Stimulated activated CD4-positive, alpha-beta T cell treated with anti-CD3 and anti-CD28 coated beads, Interleukin-12 subunit alpha, Interleukin-12 subunit beta, amount 100 ng/mL, for 24 hours (primary cell): ENCODE measurements at regions not wholly inside any gene's neighbourhood (a gene's known extent, or its start where the extent isn't known, plus 50 kb on each side); places are given as distances from the start of the nearest gene placed in this dataset.

Source experiments
- DNase-seq, 2 experiments: peaks; one replicate each; pipeline ENCODE4 v3.0.0-alpha.2; 2020; ENCODE audit warnings: low read depth in 2 of 2

- DNase-seq, result no peak
Observed at GRCh38 chr1:244952280-244952933, 88.1 kb upstream of the HNRNPU start.

DNA sequence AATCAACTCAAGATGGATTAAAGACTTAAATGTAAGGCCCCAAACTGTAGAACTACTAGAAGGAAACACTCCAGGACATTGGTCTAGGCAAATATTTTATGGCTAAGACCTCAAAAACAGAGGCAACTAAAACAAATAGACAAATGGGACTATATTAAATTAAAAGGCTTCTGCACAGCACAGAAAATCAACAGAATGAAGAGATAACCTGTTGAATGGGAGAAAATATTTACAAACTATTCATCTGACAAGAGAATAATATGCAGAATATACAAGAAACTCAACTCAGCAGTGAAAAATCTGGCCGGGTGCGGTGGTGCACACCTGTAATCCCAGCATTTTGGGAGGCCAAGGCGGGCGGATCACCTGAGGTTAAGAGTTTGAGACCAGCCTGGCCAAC lies 84.1 kb upstream of the HNRNPU start:
- no peak for DNase-seq

DNA sequence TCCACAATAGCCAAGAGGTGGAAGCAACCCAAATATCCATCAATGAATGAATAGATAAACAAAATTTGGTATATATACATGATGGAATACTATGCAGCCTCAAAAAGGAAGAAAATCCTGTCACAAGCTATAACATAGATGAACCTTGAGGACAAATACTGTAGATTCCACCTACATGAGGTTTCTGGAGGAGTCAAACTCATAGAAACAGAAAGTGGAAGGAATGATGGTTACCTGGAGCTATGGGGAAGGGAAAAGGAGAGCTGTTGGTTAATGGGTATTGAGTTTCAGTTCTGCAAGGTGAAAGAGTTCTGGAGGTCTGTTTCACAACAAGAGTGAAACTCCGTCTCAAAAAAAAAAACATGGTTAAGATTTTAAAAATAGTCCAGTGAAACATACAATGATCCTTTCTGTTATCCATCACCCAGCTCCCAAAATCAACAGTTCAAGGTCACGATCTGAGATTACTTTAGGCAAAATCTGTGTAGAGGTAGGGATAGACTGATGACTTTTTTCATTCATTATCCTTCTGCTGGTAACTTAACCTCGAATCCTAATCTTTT lies 80.8 kb upstream of the HNRNPU start:
- DNase-seq, result no peak

GRCh38 chr1:244941121-244941520 lies 76.8 kb upstream of the HNRNPU start:
- DNase-seq, result no peak

GRCh38 chr1:244937099-244937498 lies 72.8 kb upstream of the HNRNPU start:
- DNase-seq, result no peak

DNA sequence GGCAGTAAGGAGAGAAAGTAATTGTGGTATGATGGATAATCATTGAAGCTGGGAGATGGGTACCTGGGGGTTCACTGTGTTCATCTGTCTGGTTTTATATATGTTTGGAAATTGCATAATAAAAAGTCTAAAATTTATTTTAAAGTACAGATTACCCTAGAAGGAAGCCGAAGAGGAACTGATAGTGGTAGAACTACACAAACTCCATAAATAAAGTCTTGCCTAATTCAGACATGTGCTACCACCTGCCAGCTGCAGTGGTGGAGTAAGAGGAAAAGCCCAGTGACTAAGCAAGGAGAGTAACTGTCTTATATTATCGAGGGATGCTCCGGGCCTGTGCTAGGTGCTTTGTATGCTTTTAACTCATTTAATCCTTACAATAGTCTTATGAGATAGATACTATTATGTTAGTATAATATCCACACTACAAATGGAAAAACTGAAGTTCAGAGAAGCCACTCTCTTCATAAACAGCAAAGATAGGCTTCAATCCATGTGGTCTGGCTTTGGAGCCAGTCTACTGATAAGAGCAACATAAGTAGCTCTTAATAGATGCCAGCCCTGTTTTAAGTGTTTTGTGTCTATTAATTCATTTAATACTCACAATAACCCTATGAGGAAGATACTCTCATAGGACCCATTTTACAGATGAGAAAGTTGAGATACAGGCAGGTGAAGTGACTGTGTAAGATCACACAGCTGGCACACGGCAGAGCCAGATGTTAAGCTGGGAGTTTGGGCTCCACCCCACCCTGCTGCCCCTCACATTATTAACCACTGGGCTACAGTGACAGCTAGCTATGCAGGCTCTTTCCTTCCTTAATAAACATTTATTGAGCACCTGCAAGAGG lies 56.8 kb upstream of the HNRNPU start:
- DNase-seq, result no peak

DNA sequence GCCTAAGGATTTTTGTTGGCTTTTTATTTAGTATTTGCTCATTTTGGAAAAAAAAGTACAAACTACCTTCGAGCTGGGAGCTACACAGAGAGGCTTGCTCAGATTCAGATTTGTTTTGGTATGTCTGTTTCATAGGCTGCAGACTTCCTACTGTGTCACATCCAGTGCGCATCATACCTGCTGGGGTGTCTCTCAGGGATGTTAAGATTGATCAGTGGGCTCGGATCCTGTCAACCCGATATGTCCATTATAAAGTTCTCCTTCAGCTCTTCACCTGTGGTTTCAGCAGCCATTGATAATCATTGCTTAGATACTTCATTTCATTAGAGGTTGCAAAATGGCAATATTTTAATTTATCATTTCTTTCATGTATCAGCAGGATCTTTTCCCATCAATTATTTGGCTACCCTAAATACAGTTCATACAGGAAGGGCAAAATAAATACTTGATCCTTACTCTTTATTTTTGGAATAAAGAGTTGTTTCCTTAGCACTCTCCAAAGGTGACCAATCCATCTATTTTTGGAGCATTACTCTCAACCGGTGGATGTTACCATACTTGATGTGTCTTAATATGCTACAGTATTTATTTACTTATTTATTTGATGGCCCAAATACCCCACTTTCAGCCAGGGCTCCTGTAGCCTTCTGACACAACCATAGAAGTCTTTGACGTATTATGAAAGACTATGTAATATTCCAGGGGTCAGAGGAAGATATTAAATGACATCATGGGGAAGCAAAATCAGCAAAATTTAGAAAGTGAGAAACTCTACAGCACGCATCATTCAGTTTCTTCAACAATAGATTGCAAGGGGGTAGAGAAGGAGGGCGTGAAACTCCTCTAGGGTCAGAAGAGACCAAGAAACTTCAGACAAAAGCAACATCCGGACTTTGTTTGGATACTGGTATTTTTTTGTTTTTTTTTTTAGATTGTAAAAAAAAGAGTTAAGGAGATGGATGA lies 55.3 kb upstream of the HNRNPU start:
- no peak for DNase-seq

DNA sequence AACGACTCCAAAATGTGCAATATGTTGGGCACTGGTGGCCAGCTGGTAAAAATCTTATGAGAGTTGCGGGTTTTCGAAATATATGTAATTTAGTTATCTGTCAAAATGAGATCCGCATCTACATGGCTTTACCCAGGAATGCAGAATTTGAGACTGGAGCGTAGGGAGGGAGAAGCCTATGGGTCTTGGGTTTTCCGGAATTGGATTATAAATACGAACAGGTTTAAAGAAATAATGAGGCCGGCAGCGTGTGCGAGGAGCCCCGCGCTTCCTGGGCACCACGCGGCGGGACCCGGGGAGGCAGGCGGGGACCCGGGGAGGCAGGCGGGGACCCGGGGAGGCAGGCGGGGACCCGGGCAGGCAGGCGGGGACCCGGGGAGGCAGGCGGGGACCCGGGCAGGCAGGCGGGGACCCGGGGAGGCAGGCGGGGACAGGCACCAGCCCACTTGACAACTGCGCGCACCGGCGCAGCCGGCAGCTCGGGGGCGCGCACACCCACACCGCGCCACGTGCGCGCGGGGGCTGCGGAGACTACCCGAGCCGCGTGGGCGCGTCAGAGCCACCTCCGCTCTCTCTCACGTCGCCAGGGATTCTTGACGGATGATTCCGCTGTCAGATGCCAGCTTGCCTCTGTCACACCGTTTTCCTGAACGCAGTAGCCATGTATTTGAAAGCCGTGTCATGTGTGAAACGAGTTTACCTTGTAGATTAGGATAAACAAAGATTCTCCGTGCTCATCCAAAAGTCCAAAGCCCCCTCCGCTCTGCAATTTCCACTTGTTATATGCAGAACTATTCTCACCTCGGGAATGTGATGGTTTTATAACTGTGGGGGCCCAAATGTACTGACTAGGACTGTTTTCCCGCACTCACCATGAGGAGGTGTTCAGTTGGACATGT lies 54.3 kb upstream of the HNRNPU start:
- DNase-seq, result peak; percentile 30 to 40

GRCh38 chr1:244917073-244917670 lies 52.8 kb upstream of the HNRNPU start:
- no peak for DNase-seq

DNA sequence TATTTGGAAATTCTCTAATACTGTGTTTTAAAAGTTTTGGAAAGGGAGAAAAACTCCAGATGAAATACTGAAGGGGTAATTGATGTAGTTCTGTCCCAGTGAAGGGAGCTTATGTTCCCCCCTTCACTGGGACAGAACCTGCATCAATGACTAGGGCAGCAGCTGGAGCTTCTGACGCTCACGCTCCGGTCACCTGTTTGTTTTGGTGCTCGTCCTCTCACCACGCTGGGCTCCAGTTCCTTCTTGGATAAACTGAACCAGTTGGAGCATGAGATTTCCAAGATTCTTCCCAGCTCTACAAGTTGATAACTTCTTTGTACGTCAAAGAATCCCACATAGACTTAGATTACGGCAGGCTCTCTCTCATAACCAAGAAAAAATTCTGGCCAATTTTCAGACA lies 51.4 kb upstream of the HNRNPU start:
- no peak for DNase-seq

DNA sequence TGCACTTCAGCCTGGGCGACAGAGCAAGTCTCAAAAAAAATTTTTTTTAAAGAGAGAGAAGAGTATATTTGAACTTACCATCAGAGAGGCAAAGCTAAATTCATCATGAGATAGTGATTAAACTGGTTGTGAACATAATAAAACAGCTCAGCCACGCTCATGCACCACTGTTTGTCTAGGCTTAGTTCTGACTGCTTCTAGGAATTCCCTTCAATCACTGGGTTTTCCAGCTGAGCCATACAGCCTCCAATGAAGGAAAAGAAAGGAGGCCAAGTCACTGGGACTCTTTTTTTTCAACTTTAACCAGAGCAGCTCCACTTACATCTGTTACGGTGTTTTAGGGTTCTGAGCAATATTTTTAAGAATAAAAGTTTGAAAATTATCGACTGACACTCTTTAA lies 50.4 kb upstream of the HNRNPU start:
- DNase-seq, result no peak
